Activated naive CD4-positive, alpha-beta T cell treated with anti-CD3 and anti-CD28 coated beads for 36 hours (primary cell): ENCODE measurements at regions not wholly inside any gene's neighbourhood (a gene's known extent, or its start where the extent isn't known, plus 50 kb on each side); places are given as distances from the start of the nearest gene placed in this dataset.
"Not testable (repeated sequence)": the region's sequence is repeated elsewhere in the genome, so short reads cannot be mapped to it uniquely, and the experiment has no call there.

Experiments used
- CTCF ChIA-PET: fragments of 350-600 bp; sonication (Branson Sonifier 250); formaldehyde crosslinking; loops from one replicate; lab custom pipeline; 2021; ENCODE audit warnings: antibody characterized with exemption; lab: Charles Lee
- DNase-seq: peaks from one replicate; pipeline ENCODE4 v3.0.0-alpha.2; 2020
- H3K27ac Mint-ChIP-seq: one replicate; pipeline ENCODE4 v1.8.0; 2021; ENCODE audit warnings: mild to moderate bottlenecking, mixed read lengths
- H3K27me3 Mint-ChIP-seq: one replicate; pipeline ENCODE4 v1.8.0; 2021; ENCODE audit warnings: low read depth, mixed read lengths
- H3K36me3 Mint-ChIP-seq: one replicate; pipeline ENCODE4 v1.8.0; 2021; ENCODE audit warnings: low read depth, mixed read lengths
- H3K4me1 Mint-ChIP-seq: one replicate; pipeline ENCODE4 v1.8.0; 2021; ENCODE audit warnings: low read depth, mixed read lengths
- H3K4me3 Mint-ChIP-seq: one replicate; pipeline ENCODE4 v1.8.0; 2021; ENCODE audit warnings: mild to moderate bottlenecking, moderate library complexity, mixed read lengths
- H3K9me3 Mint-ChIP-seq: one replicate; pipeline ENCODE4 v1.8.0; 2021; ENCODE audit warnings: mixed read lengths
- intact Hi-C: fragments of 100-400 bp; cut with micrococcal nuclease; formaldehyde crosslinking; loops from one replicate; pipeline ENCODE4 v1.15.1; 2023

DNA sequence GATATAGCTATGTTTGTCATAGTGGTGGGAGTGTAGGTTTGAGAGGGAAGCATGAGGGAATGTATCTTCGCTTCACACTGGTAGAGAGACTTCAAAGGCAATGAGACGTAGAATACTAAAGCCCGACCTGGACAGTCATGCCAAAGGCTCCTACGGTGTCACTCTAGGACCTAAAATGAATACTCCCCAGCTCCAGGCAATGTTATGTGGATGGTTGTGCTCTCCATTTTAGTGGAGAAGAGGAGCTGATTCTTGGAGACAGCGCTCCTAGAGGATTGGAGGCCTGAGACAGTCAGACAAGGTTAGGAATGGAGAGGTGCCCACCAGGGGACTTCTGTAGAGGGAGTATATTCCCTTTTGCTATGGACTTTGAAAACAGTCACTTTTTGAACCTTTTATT is 260.1 kb downstream of the MEX3B start:
- CTCF ChIA-PET: interaction anchor here (0.6 kb wide), 1 partner anchor 10 kb away, joined by 3 read pairs; no protein-coding TSS in a partner anchor
- Mint-ChIP-seq H3K4me3 (no peak overlapping the region), H3K27ac (no peak overlapping the region), H3K9me3 (no peaks in the 10 kb centered on the region), H3K27me3 (peaks cover 10% of the 10 kb centered on the region), H3K4me1 (no peaks in the 10 kb centered on the region), H3K36me3 (no peaks in the 10 kb centered on the region)
- DNase-seq: no peak
- intact Hi-C loops: no loop called here

DNA sequence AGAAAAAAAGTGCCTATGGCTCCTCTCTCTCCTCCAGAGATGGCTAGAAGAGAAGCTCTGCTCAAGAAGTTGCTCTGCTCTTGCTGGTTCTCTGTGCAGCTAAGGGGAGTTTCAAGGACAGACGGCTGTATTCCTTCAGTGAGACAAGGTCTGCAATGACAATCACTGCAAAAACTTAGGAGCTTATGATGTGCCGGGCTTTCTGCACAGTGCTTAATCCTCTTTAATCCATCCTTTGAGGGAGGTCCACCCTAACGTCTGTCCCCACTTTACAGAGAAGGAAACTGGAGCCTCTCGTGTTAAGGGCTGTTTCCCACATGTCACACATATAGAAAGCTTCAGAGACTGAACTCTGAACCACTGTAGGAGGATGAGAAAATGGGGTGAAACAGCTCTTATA is 260.6 kb downstream of the MEX3B start:
- H3K4me1 Mint-ChIP-seq: no peaks in the 10 kb centered on the region
- no peaks in the 10 kb centered on the region for H3K9me3 Mint-ChIP-seq
- peaks cover 10% of the 10 kb centered on the region for H3K27me3 Mint-ChIP-seq
- H3K4me3 Mint-ChIP-seq: no peak overlapping the region
- no peak overlapping the region for H3K27ac Mint-ChIP-seq
- intact Hi-C loops: no loop called here
- CTCF ChIA-PET: interaction anchor here (0.6 kb wide), 1 partner anchor 9 kb away, joined by 3 read pairs; no protein-coding TSS in a partner anchor
- H3K36me3 Mint-ChIP-seq: no peaks in the 10 kb centered on the region
- DNase-seq: no peak

- H3K9me3 Mint-ChIP-seq: no peaks in the 10 kb centered on the region
- DNase-seq: no peak
- H3K4me1 Mint-ChIP-seq: no peaks in the 10 kb centered on the region
- peaks cover 10% of the 10 kb centered on the region for H3K27me3 Mint-ChIP-seq
- H3K27ac Mint-ChIP-seq: no peak overlapping the region
- no peak overlapping the region for H3K4me3 Mint-ChIP-seq
- intact Hi-C loops: no loop called here
- H3K36me3 Mint-ChIP-seq: no peaks in the 10 kb centered on the region
- CTCF ChIA-PET: no interaction called here
These were observed 261.1 kb downstream of the MEX3B start for GRCh38 chr15:81784751-81785150.

DNA sequence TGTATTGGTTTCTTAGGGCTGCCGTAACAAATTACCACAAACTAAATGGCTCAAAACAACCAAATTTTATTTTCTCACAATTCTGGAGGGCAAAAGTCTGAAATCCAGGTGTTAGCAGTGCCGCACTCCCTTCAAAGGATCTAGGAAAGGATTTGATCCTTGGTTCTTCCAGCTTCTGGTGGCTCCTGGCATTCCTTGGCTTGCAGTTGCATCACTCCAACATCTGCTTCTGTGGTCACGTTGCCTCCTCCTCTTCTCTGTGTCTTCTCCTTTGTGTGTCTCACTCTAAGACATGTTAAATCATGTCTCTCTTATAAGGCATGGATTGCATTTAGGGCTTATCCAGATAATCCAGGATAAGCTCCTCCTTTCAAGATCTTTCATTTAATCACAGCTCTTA is 262.2 kb downstream of the MEX3B start:
- Mint-ChIP-seq H3K27ac (no peak overlapping the region), H3K27me3 (peaks cover 10% of the 10 kb centered on the region), H3K9me3 (no peaks in the 10 kb centered on the region), H3K4me3 (no peak overlapping the region), H3K36me3 (no peaks in the 10 kb centered on the region), H3K4me1 (no peaks in the 10 kb centered on the region)
- CTCF ChIA-PET: no interaction called here
- DNase-seq: no peak
- intact Hi-C loops: no loop called here

- H3K4me3 Mint-ChIP-seq: no peak overlapping the region
- CTCF ChIA-PET: no interaction called here
- no peaks in the 10 kb centered on the region for H3K4me1 Mint-ChIP-seq
- no peak for DNase-seq
- no peak overlapping the region for H3K27ac Mint-ChIP-seq
- H3K36me3 Mint-ChIP-seq: no peaks in the 10 kb centered on the region
- intact Hi-C loops: no loop called here
- peaks cover 9% of the 10 kb centered on the region for H3K27me3 Mint-ChIP-seq
- no peaks in the 10 kb centered on the region for H3K9me3 Mint-ChIP-seq
These were observed 262.7 kb downstream of the MEX3B start for GRCh38 chr15:81783076-81783475.

DNA sequence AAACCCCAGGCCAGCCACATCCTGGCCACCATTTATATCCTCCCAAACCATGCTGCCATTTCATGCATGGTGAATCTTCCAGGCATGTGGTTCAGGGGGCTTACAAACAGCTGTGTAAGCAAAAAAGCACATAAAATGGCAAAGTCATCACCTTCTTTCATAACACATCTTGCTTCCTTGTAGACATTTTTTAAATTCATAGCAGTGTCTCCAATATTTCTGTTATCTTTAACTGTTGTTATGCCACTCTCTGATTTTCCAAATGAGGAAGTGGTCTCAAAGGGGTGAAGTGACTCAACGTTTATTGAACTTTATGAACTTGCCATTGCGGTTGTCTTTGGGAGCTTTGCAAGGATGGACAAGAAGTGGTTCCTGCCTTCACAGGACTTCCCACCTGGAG is 264.4 kb downstream of the MEX3B start:
- H3K27ac Mint-ChIP-seq: no peak overlapping the region
- no peak overlapping the region for H3K4me3 Mint-ChIP-seq
- H3K9me3 Mint-ChIP-seq: no peaks in the 10 kb centered on the region
- H3K4me1 Mint-ChIP-seq: peaks cover 3% of the 10 kb centered on the region
- DNase-seq: no peak
- no peaks in the 10 kb centered on the region for H3K36me3 Mint-ChIP-seq
- intact Hi-C loops: no loop called here
- CTCF ChIA-PET: no interaction called here
- no peaks in the 10 kb centered on the region for H3K27me3 Mint-ChIP-seq

DNA sequence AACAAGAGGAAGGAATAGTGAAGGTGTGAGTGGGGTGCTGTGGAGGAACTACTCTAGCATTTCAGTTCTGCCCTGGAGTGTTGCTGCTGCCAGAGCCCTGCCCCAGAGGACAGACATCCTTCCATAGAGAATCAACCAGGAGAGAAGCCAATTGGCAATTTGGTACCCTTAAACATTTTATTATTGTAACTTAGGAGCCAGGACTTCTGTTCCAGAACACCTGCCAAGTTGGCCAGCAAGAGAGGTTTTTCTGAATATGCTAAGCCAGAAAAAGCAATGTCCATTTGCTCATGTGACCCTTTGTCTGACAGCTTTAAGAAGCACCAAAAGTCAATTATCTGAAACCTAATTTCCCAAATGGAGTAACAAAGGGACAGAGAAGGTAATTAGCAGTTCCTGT is 264.9 kb downstream of the MEX3B start:
- no peak for DNase-seq
- Mint-ChIP-seq H3K9me3 (no peaks in the 10 kb centered on the region), H3K27ac (no peak overlapping the region), H3K27me3 (no peaks in the 10 kb centered on the region), H3K4me1 (peaks cover 3% of the 10 kb centered on the region), H3K36me3 (no peaks in the 10 kb centered on the region), H3K4me3 (no peak overlapping the region)
- intact Hi-C loops: no loop called here
- CTCF ChIA-PET: no interaction called here

GRCh38 chr15:81779181-81779580 is 266.6 kb downstream of the MEX3B start:
- no peak for DNase-seq
- Mint-ChIP-seq H3K4me3 (no peak overlapping the region), H3K9me3 (no peaks in the 10 kb centered on the region), H3K4me1 (peaks cover 3% of the 10 kb centered on the region), H3K27me3 (no peaks in the 10 kb centered on the region), H3K36me3 (no peaks in the 10 kb centered on the region), H3K27ac (no peak overlapping the region)
- CTCF ChIA-PET: no interaction called here
- intact Hi-C loops: no loop called here

- Mint-ChIP-seq H3K9me3 (no peaks in the 10 kb centered on the region), H3K27ac (no peak overlapping the region), H3K4me3 (no peak overlapping the region), H3K27me3 (peaks cover 2% of the 10 kb centered on the region), H3K4me1 (peaks cover 3% of the 10 kb centered on the region), H3K36me3 (no peaks in the 10 kb centered on the region)
- intact Hi-C loops: no loop called here
- CTCF ChIA-PET: no interaction called here
- DNase-seq: no peak
These were observed 268.3 kb downstream of the MEX3B start for GRCh38 chr15:81777546-81777945.

- no peaks in the 10 kb centered on the region for H3K9me3 Mint-ChIP-seq
- peaks cover 3% of the 10 kb centered on the region for H3K4me1 Mint-ChIP-seq
- DNase-seq: no peak
- no peak overlapping the region for H3K4me3 Mint-ChIP-seq
- H3K36me3 Mint-ChIP-seq: no peaks in the 10 kb centered on the region
- intact Hi-C loops: no loop called here
- peaks cover 2% of the 10 kb centered on the region for H3K27me3 Mint-ChIP-seq
- CTCF ChIA-PET: no interaction called here
- no peak overlapping the region for H3K27ac Mint-ChIP-seq
These were observed 268.8 kb downstream of the MEX3B start for GRCh38 chr15:81776976-81777375.

- H3K36me3 Mint-ChIP-seq, intact Hi-C loops, H3K27me3 Mint-ChIP-seq, H3K9me3 Mint-ChIP-seq, H3K27ac Mint-ChIP-seq, H3K4me3 Mint-ChIP-seq, H3K4me1 Mint-ChIP-seq, DNase-seq: not testable (repeated sequence)
- CTCF ChIA-PET: interaction anchor here (0.6 kb wide), 1 partner anchor 10 kb away, joined by 3 read pairs; no protein-coding TSS in a partner anchor
These were observed 270.0 kb downstream of the MEX3B start for GRCh38 chr15:81775779-81776178.

DNA sequence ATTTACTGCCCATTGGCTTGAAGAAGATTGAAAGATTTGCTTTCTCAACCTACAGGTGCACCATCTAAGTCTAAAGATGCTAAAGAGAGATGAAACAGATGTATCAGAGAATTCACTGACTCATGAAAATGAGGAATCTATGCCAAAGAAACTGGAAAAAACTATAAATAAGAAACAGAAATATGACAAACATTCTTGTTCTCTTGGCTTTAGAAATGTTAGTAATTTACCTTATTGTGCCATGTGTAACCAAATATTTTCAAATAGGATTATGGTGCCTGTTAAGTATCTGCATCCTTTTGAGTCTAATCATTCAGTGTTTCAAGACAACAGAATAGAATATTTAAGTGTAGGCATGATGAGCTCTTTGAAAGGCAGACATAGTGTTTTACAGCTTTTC is 271.5 kb downstream of the MEX3B start:
- intact Hi-C loops: no loop called here
- Mint-ChIP-seq H3K4me3 (no peak overlapping the region), H3K27me3 (peaks cover 8% of the 10 kb centered on the region), H3K36me3 (no peaks in the 10 kb centered on the region), H3K4me1 (peaks cover 3% of the 10 kb centered on the region), H3K9me3 (no peaks in the 10 kb centered on the region), H3K27ac (no peak overlapping the region)
- no peak for DNase-seq
- CTCF ChIA-PET: no interaction called here

GRCh38 chr15:81768773-81769172 is 277.0 kb downstream of the MEX3B start:
- CTCF ChIA-PET: no interaction called here

More at GRCh38 chr15:81768773-81769172, 277.0 kb downstream of the MEX3B start:
- no peaks in the 10 kb centered on the region for H3K36me3 Mint-ChIP-seq
- H3K4me3 Mint-ChIP-seq: no peak overlapping the region
- peaks cover 11% of the 10 kb centered on the region for H3K27me3 Mint-ChIP-seq
- intact Hi-C loops: no loop called here
- no peaks in the 10 kb centered on the region for H3K4me1 Mint-ChIP-seq
- H3K27ac Mint-ChIP-seq: no peak overlapping the region
- H3K9me3 Mint-ChIP-seq: no peaks in the 10 kb centered on the region
- DNase-seq: no peak
